AG04449 (cell line): ENCODE measurements at regions not wholly inside any gene's neighbourhood (a gene's known extent, or its start where the extent isn't known, plus 50 kb on each side); places are given as distances from the start of the nearest gene placed in this dataset.
A peak's percentile ranks its signal among the peaks of the same experiment; 100 is the strongest.
"Not testable (repeated sequence)": the region's sequence is repeated elsewhere in the genome, so short reads cannot be mapped to it uniquely, and the experiment has no call there.

Experiments used
- CTCF ChIA-PET: fragments of 350-600 bp; formaldehyde crosslinking; extraction: SDS; loops from one replicate; lab custom pipeline; 2021; ENCODE audit warnings: antibody characterized with exemption; lab: Yijun Ruan, JAX
- POLR2A ChIA-PET: fragments of 400-600, 350-600 bp; formaldehyde crosslinking; extraction: SDS; loops from one replicate; lab custom pipeline; 2020; ENCODE audit warnings: antibody characterized with exemption, inconsistent platforms; lab: Yijun Ruan, JAX
- DNase-seq: peaks from one replicate; pipeline ENCODE4 v3.0.0-alpha.2; 2010; ENCODE audit warnings: low read depth, low spot score
- H3K4me3 ChIP-seq: 2 replicates; pipeline ENCODE4 v1.5.1; 2011; ENCODE audit warnings: low read depth, mild to moderate bottlenecking, control low read depth, low read length

- H3K4me3 ChIP-seq = peak overlapping the region; percentile 37
- CTCF ChIA-PET, POLR2A ChIA-PET, DNase-seq: not testable (repeated sequence)
Observed at GRCh38 chr15:30470601-30471365, 56.7 kb upstream of the GOLGA8R start.

- H3K4me3 ChIP-seq, DNase-seq, CTCF ChIA-PET, POLR2A ChIA-PET: not testable (repeated sequence)
Observed at GRCh38 chr15:30471366-30471749, 57.3 kb upstream of the GOLGA8R start.

- DNase-seq, H3K4me3 ChIP-seq, CTCF ChIA-PET, POLR2A ChIA-PET: not testable (repeated sequence)
Observed at GRCh38 chr15:30471817-30472551, 57.9 kb upstream of the GOLGA8R start.

GRCh38 chr15:30484887-30485286, 67.0 kb upstream of the GOLGA8Q start:
- H3K4me3 ChIP-seq, CTCF ChIA-PET, DNase-seq, POLR2A ChIA-PET: not testable (repeated sequence)

GRCh38 chr15:30489237-30489636, 62.6 kb upstream of the GOLGA8Q start:
- POLR2A ChIA-PET, CTCF ChIA-PET, H3K4me3 ChIP-seq, DNase-seq: not testable (repeated sequence)

GRCh38 chr15:30490334-30490733, 61.5 kb upstream of the GOLGA8Q start:
- H3K4me3 ChIP-seq, CTCF ChIA-PET, POLR2A ChIA-PET, DNase-seq: not testable (repeated sequence)

GRCh38 chr15:30493947-30494346, 57.9 kb upstream of the GOLGA8Q start:
- H3K4me3 ChIP-seq, CTCF ChIA-PET, POLR2A ChIA-PET, DNase-seq: not testable (repeated sequence)

- POLR2A ChIA-PET, CTCF ChIA-PET, H3K4me3 ChIP-seq: not testable (repeated sequence)
Observed at GRCh38 chr15:30497275-30497674, 54.6 kb upstream of the GOLGA8Q start.

GRCh38 chr15:30499233-30499632, 52.6 kb upstream of the GOLGA8Q start:
- POLR2A ChIA-PET, DNase-seq, H3K4me3 ChIP-seq, CTCF ChIA-PET: not testable (repeated sequence)

More at GRCh38 chr15:30497275-30497674, 54.6 kb upstream of the GOLGA8Q start:
- not testable (repeated sequence) for DNase-seq

- POLR2A ChIA-PET = not testable (repeated sequence)
Observed at GRCh38 chr15:30500511-30500910, 51.3 kb upstream of the GOLGA8Q start.

More at GRCh38 chr15:30500511-30500910, 51.3 kb upstream of the GOLGA8Q start:
- H3K4me3 ChIP-seq, CTCF ChIA-PET, DNase-seq: not testable (repeated sequence)
